NCI-H82 treated with DMSO at 0.1 percent for 48 hours (cell line): ENCODE measurements at regions not wholly inside any gene's neighbourhood (a gene's known extent, or its start where the extent isn't known, plus 50 kb on each side); places are given as distances from the start of the nearest gene placed in this dataset.

Experiments used
- DNase-seq: peaks from one replicate; lab custom pipeline; 2025; ENCODE audit not compliant: unreplicated experiment; lab: John Stamatoyannopoulos, UW

DNA sequence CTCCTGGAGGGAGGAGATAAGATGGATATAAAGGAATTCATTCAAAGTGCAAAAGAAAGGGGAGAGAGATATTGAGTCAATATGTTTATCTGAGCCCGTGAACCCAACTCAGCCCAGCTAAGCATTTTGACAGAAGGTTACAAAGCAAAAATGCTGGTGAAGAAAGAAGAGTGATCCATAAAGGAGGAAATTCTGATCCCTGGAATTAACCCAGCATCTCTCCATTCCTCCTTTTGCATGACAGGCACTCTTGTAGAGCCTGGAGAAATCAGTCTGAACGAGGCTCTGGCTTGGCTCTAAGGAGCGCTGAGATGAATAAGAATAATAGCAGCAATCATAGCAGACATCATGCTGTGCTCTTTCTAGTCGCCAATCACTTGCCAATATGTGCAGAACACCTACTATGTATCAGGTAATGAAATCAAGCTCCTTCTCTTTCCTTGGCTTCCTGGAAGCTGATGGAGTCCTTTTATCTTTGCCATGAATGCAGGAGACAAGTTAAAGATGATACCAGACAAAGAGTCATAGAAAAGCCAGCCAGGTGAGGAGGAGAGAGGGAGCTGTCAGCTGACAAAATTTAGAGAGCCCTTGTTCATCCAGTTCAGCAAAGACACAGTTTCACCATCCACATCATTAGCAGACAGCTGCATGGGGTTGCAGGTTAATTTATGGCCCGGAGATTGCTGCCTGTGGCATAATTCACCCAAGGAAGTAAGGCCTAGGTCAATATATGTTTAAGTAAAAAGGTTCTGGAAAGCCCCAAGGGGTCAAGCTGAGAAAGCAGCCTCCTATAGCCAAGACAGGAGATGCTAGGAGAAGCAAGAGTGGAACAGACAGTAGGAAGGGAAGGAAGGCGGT lies 476.5 kb upstream of the TBX3 start:
- no peak for DNase-seq

DNA sequence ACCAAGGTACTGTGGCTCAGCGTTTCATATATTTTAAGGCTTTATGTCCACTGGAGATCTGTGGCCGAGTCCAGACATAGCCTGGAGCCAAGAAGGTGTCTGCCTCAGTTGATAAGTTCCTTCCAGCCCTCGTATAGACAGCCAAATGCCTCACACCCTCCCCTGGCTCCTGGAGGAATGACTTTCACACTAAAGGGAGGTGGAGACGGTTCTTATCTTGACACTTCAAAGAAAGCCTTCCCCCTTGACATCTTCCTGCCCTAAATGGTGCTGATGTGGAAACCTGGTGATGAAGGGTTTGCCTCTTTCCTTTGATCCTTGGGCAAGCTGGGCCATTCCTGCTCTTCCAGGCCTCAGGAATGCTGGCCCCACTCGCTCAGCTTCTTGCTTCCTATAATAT lies 474.8 kb upstream of the TBX3 start:
- DNase-seq: no peak

DNA sequence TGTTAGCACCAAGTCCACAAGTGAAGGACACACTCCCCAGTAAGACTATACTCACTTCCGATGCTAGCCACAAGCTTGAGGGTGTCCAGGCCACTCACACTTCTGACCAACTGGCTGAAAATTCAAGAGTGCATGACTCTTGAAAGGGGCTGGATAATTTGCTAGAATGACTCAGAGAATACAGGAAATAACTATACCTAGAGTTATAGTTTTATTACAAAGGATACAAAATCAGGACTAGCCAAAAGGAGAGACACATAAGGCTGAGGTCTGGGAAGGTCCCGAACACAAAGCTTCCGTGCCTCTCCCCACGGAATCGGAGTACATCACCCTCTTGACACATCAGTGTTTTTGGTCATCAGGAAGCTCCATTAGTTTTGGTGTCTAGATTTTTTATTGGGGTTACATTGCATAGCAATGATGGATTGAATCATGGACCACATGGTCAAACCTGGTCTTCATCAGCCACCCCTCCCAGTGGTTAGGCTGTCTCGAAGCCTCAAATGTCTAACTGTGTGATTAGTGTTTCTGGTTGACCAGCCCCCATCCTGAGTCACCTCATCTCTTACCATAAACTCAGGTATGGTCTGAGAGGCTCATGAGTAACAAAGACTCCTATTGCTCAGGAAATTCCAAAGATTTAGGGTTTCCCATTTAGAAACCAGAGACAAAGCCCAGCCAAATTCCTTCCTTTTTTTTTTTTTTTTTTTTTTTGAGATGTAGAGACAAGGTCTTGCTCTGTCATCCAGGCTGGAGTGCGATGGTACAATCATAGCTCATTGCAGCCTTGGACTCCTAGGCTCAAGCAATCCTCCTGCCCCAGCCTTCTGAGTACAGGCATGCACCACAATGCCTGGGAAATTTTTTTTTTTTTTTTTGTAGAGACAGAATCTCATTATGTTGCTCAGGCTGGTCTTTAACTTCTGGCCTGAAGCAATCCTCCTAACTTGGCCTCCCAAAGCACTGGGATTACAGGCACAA lies 472.0 kb upstream of the TBX3 start:
- no peak for DNase-seq

DNA sequence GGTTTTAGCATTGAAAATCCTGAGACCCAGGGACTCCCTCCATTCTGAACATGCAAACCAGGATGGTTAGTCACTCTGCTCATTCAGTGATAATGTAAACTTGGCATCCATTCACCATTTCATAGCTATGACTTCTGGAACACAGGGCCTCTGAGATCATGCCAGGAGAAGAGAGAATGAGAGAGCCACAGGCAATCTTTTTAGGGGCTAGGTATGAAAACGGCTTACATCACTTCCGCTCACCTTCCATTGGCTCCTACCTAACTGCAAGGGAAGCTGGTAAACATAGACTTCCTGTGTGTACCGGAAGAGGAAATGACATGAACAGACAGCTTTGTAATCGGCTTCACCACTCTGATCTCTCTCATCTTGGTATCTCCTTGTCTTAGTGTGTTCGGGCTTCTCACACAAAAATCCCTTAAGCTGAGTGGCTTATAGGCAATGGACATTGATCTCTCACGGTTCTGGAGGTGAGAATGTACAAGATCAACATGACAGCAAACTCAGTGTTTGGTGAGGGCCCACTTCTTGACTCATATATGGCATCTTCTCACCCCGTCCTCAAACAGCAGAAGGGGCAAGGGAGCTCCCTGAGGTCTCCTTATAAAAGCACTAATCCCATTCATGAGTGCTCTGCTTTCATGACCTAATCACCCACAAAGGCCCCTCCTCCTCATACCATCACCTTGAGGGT lies 465.9 kb upstream of the TBX3 start:
- DNase-seq: no peak

DNA sequence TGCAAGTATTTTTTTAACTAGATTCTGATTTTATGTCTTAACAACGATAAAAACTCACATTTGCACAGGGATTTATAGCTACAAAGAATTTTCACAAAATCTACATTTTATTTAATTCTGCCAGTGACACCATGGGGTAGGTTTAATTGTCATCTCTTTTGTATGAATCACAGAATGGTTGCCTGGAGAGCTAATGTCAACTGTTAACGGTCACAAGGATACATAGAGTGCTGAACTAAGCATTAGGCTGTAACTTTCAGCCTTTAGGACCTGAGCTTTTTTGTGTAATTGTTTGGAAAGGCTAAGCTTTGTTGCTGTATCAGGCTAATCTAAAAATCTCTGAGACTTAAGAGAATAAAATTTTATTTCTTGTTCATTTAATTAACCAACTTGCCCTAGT lies 465.3 kb upstream of the TBX3 start:
- DNase-seq: no peak

DNA sequence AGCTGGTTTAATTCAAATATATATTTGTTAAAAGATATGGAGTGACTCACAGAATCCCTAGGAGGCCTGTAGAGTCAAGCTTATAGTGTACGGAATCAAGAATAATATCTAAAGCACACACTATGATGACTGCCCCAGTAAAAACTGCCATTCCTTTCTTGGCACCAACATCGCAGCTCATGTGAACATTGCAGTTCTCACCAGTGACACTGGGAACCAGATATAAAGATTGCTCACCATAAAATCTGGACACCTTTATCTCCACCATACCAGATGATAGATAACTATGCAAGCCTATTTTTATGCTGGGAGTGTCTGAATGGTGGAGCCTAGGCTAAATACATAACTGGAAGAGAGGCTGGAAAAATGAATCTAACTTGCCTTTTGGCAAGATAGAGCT lies 463.9 kb upstream of the TBX3 start:
- no peak for DNase-seq

DNA sequence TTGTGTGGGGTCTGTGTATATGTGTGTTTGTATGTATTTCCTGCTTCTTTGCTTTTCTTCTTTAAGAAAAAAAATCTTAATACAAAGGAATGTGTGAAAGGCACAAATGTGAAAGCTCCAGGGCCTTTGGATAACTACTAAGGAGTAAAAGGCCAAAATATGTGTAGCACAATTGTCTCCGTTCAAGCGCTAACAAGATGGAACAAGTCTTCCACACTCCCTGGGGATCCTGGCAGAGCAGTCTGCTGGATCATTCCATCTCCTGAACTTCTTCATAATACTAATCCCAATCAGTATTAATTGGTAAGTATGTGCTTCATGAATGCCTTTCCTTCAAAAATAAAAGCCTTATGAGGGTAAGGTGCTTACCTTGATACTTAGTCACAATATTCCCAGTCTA lies 462.5 kb upstream of the TBX3 start:
- no peak for DNase-seq

DNA sequence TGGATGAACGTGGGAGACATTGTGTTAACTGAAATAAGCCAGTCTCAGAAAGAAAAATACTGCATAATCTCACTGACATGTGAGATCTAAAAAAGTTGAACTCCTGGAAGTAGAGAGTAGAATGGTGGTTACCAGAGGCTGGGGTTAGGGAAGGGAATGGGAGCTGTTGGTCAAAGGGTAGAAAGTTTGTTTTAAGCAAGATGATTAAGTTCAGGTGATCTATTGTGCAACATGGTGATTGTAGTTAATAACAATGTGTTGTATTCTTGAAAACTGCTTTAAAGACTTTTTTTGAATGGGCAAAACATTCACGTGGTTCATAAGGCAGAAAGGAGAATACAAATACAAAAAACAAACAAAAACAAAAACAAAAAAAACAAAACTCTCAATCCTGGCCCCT lies 460.4 kb upstream of the TBX3 start:
- no peak for DNase-seq

DNA sequence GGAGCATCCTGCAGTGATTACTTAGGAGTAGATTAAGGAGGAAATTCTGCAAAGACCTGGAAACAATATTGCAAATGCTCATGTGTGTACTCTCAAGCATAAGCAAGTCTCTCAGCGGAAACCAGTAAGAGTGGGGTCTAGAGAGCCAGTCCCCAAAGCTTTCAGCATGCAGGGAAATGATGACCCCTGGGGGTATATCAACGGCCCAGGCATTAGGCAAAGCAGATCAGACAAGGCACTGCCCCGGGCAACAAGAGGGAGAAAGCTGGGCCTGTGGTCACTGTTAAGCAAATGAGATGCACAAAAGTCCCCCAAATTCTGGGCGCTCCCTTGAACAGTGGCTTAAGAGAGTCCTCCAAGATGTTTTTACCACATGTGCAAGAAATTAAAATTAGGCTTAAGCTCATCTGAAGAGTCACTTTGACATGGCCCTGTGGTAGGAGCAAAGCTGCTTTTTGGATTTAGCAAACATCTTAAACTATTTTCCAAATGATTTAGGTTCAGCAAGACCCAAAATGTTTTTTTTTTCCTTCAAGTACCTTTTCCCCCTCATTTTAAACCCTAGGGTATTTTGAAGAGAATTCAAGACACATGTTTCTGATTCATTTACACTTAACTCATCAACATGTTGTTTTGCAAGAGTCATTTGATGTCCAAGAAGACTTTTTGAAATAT lies 457.1 kb upstream of the TBX3 start:
- DNase-seq: no peak

DNA sequence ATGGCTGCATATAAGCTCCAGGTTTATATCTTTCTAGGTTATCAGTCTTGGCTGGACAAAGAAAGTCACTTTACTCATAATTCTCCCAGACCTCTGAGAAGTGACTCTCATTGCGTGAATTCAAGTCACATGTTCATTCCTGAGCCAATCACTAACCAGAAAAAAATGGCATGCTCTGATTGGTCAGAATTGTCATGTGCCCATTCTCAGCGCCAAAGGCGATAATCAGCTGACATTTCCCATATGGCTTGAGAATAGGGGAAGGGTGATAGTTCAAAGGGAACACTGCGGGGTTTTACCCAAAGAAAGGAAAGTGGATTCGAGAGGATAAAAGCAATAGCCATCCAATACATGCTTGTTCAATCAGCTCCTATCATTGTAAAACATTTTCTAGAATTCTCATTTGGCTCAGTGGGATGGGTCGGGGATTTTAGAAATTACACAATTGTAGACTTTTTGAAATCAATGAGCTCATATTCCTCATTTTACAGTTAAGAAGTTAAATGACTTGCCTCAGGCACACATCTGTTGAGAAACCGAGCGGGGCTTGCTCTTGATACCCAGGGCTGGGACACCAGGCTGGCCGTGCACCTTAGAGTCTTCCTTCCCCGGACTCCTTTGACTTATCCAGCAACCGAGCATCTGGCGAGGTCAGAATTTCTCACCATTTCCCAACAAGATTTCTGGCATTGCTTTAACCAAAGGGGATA lies 454.0 kb upstream of the TBX3 start:
- DNase-seq: no peak

DNA sequence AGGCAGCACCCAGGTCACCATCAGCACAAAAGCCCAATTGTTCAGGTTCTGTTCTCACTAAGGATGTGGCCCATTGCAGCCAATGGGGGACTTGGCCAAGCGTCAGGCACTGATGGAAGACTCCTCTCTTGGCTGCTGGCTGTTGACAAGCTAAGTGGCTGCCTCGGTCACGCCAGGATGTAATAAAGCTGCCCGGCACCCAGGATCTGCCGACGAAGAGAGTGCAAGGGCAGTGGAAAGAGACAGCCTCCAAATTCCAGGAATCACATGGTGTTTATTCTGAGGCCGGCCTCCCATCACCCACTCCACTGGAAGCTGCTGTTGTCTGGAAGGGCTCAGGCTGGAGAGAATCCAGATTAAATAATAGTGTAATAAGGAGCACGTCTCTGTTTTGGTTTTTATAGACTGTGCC lies 451.8 kb upstream of the TBX3 start:
- no peak for DNase-seq

DNA sequence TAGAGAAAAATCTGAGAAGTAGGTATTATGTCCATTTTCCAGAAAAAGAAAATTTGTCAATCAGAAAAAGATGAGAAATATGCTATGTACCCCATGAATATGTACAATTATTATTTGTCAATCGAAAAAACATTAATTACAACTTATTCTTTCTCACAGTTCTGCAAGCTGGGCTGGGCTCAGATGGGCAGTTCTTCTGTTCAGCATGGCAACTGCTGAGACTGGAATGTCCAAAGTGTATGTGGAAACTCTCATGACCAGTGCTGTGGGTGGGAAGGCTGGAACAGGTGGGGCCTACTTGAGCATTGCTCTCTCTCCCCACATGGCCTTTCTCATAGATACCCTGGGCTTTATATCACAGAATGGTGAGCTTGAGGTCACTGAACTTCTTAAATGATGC lies 450.3 kb upstream of the TBX3 start:
- DNase-seq: no peak

DNA sequence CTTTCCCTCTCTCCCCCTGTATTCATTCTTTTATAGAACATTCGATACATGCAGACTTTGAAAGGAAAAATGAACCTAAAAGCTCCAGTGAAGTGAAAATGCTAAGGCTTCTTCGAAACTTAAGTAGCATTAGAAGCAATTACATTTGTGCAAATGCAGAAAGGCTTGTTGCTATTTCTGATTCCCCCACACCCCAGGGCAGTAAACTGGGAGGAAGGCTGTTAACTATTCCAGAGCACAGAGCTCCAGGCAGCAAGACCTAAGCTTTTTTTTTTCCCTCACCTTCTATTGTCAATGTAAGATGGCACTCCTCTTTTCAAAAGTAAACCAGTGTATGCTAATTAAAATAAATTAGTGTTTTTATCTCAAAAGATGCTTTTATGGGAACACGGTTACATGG lies 448.9 kb upstream of the TBX3 start:
- no peak for DNase-seq

DNA sequence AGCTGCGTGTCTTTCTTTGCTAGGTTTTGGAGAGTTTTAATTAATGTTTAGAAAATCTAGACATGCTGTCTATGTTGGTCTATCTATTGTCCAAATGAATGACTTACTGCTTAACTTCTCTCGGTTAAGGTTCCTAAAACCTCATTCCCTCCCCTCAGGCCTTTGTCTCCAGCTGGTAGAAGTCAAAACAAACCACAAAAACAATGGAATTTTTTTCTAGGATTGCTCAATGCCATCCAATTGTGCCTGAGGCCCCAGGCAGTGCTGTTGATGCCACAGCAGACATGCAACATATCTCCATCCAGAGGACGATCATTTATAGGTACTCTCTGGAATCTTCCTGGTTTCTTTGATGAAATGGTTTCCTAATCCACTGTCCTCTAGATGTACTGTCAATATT lies 448.2 kb upstream of the TBX3 start:
- no peak for DNase-seq

DNA sequence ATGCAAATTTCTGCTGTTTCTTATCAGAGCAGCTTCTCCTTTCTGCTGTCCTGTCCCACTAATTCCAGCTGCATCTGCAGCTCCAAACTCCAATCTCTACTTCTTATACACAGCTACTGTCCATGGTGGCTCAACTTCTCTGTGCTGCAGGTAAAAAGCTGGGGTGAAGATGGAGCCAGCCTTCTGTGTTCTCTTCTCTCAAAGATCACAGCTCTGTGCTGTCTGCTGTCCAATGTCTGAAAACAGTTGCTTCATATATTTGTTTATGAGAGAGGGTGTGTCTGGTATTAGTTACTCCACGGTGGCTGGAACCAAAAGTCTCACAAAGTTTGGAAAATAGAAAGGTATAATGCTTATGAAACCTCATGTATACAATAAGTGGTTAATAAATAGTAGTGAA lies 445.8 kb upstream of the TBX3 start:
- no peak for DNase-seq

DNA sequence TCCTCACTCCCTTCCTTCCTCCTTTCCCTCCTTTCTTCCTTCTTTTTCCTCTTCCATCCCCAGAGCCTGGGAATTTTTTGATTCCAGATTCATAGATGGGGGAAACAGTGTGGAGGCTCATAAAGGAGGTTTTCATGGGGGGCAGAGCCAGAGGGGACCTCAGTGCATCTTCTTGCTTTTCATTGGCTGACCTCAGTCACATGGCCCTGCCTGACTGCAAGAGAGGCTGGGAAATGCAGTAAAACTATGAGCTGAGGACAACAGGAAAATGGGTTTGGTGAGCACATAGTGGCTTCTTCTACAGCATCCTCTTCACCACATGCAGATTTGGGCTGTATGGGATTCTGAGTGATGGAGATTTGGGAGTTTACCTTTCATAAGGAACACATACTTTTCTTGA lies 437.1 kb upstream of the TBX3 start:
- DNase-seq: no peak

DNA sequence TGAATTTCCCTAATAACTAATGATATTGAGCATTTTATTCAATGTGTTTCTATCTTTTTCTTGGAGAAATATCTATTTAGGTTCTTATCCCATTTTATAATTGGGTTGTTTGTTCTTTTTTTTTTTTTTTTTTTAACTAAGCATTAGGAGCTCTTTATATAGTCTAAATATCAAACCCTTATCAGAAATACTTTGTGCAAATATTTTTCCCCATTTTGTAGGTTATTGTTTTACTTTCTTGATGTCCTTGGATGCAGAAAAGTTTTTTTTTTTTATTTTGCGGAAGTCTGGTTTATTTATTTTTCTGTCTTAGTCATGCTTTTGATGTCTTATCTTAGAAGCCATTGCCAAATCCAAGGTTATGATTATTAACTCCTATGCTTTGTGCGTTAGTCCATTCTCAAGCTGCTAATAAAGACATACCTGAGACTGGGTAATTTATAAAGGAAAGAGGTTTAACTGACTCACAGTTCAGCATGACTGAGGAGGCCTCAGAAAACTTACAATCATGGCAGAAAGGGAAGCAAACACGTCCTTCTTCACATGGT lies 434.3 kb upstream of the TBX3 start:
- no peak for DNase-seq

DNA sequence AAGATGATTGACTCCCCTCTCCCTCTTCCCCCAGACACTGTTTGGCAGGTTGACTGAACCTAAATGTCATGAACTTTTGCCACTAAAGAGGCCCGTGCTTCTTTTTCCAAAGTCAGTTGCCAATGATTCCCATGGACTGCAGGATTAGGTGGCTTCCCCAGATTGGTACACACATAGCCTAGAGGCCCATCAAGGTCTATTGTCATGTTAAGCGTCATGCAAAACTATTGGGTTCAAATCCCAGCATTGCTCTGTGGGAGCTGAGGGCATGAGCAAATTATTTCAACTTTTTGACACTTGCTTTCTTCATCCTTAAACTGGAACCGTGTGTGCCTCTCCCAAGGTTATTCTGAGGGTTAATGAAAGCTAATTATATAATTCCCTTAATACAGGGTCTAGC lies 430.2 kb upstream of the TBX3 start:
- no peak for DNase-seq

DNA sequence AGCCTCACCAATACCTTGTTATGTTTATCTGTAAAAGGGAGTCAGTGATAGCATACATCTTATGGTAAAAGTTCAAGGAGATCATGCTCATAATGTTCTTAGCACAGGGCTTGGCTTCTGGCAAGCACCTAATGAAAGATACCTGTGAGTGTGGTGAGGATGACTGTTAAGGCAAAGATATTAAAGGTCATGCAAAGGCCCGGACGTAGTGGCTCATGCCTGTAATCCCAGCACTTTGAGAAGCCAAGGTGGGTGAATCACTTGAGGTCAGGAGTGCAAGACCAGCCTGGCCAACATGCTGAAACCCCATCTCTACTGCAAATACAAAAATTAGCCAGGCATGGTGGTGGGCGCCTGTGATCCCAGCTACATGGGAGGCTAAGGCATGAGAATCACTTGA lies 425.9 kb upstream of the TBX3 start:
- DNase-seq: no peak
